ENCODE measurements at regions not wholly inside any gene's neighbourhood (a gene's known extent, or its start where the extent isn't known, plus 50 kb on each side); places are given as distances from the start of the nearest gene placed in this dataset.

GRCh38 chr6:164057876-164058275 lies 643.4 kb downstream of the QKI start:
- TF ChIP-seq CTCF (conservative IDR thresholded peaks at IDR 0.05; ENCODE audit: low read length) (no peak), EZH2phosphoT487 (IDR thresholded peaks at IDR 0.05; ENCODE audit: borderline replicate concordance) (no peak)
